HG03439 (cell line): ENCODE measurements at regions not wholly inside any gene's neighbourhood (a gene's known extent, or its start where the extent isn't known, plus 50 kb on each side); places are given as distances from the start of the nearest gene placed in this dataset.

Source experiments
- ATAC-seq: cut with Tn5 transposase; IDR thresholded peaks from one replicate; pipeline ENCODE4 v1.9.1; 2021; ENCODE audit warnings: mild to moderate bottlenecking, moderate library complexity; ENCODE audit not compliant: unreplicated experiment

GRCh38 chr2:215772634-215773563 is 240.5 kb downstream of the MREG start:
- ATAC-seq: no peak

DNA sequence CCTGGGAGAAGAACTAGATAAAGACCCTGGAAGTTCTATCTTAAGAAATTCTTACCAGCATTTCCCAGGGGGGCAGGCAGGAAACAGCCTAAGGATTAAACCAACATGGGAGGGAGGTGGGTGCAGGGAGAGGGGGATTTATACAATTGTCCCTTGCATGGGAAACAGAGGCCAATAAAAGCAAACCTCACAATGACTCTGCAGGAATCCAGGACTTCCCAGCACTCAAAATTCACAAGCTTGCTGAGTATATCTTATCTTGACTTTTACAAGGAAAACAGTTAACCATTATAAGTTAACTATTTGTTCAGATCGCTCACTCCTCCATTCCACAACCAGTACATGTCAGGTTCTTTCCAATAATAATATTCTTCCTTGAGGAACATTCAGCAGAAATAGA is 241.3 kb downstream of the MREG start:
- no peak for ATAC-seq

DNA sequence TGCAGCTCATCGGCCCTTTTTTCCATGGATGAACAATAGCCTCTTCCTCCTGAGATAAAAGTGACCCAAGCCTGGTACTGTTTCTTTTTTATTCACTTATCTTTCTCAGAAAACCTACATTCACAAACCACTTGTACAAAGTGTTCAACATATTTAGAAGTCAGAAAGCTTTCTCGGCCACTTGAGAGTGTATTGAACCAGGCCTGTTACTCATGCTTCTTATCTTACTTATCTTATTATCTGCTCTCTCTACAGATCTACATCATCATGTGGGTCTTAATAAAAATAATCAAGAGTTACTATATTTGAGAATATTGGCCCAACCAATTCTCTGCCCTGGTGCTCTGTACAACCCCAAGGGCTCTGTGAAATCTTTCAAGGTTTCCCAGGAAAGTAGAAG is 242.1 kb downstream of the MREG start:
- no peak for ATAC-seq

DNA sequence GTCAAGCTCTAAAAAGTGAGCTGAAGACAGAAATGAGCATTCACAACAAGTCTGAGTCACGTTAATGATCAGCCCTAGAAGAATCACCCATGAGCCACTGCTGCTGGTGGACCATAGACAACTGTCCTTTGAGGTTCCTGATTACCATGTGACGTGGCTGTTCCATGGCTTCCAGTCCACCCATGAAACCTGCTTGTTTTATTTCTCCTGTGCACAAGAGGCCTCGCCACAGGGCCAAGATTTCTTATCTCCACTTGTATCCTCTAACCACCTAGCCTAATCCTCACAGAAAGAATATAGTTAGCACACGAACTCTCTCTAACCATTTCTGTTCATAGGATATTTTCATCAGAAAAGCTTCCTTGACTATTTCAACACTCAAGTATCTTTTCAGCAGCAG is 242.7 kb downstream of the MREG start:
- no peak for ATAC-seq

DNA sequence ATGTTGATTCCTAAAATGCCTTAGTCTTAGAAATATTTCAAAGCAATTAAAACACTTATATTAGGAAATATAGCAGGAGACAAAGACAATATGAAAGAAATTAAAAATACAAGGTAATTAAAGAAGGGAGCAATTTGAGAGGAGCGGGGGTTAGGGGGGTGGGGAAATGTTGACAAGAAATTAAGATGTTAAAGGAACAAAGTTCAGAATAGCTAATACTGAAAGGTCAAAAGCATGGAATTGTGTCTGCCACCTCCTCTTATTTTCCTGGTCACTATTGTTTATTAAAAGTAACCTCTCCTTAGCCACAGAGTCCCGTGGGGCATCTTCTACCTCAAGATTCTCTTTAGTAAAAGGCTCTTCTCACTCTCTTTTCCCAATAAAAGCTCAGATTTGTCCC is 244.1 kb downstream of the MREG start:
- ATAC-seq: no peak

DNA sequence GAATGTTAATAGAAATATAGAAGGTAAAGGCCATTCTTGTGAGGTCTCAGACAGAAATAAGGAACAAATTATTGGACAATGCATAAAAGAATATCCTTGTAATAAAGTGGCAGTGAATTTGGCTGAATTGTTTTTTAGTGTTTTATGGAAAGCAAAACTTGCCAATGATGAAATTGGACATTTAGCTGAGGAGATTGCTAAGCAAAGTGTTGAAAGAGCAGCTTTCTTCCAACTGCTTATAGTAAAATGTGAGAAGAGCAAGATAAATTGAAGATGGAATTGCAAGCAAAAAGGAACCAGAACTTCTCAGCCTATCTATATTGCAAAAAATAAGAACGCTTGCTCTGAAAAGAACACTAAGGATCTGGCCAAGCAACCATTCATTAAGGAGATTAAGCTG is 245.7 kb downstream of the MREG start:
- no peak for ATAC-seq

DNA sequence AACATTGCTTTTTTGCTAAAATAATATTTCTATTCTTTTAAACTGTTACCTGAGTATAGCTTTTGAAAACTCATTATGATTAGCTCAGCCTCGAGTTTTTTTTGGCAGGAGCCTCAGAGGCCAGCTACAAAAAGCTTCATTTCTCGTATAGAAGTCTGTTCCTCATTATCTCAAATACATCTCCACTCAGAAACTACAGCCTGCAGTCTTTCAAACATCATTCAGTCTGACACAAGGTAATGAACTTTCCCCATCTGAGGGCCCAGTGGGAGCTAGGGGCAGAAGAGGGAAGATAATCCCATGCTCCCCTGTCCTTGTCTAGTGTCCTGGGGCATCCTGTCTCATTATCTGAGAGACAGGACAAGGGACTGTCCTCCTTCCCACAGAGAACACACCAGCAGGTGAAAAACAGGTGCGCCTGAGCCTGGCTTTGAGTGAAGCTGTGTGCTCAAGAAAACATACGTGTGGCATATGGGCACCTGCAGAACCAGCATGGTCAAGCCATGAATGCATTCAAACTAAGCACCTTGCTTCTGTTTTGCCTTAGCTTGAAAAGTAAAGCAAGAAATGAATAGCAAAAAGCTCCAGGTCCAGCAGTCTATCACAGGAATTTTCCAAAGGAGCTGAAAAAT is 247.5 kb downstream of the MREG start:
- ATAC-seq: no peak

GRCh38 chr2:215764441-215765048 is 248.8 kb downstream of the MREG start:
- ATAC-seq: no peak

DNA sequence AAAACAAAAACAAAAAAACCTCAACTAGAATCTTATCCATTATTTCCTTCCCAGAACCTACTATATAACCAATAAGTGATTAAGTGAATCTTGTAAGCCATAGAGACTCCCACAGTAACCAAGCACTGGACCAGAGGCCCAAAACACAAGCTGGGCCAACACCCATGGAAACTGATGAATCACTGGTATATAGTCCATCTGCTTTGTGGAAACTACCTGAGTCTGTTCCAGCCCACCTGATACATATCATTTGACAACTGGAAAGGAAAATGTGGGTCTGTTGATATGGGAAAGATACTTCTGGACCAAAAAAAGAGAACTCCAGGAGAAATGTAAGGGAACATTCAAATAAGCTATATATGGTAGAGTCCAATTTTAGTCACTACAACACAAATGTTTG is 252.8 kb downstream of the MREG start:
- ATAC-seq: no peak

DNA sequence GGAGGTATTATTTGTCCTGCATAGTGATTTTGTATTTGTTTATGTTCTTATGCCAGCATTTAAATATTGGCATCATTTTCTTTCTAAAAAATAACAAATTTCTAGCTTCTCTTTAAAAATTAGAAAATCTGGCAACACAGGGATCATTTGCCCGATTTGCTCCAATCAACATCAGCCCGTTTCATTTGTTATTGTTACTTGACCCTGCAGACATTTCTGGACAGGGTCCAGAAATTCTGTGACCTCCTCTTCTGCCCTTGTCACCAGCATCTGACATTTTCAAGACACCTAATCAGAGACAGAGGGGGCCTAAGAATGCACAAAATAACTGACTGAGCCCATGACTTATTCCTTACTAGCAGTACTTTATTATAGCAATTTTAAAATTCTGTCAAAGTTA is 253.3 kb downstream of the MREG start:
- no peak for ATAC-seq

- ATAC-seq: no peak
Measured at GRCh38 chr2:215758691-215759090, 254.7 kb downstream of the MREG start.

- ATAC-seq: no peak
Measured at GRCh38 chr2:215756346-215756730, 257.0 kb downstream of the MREG start.

DNA sequence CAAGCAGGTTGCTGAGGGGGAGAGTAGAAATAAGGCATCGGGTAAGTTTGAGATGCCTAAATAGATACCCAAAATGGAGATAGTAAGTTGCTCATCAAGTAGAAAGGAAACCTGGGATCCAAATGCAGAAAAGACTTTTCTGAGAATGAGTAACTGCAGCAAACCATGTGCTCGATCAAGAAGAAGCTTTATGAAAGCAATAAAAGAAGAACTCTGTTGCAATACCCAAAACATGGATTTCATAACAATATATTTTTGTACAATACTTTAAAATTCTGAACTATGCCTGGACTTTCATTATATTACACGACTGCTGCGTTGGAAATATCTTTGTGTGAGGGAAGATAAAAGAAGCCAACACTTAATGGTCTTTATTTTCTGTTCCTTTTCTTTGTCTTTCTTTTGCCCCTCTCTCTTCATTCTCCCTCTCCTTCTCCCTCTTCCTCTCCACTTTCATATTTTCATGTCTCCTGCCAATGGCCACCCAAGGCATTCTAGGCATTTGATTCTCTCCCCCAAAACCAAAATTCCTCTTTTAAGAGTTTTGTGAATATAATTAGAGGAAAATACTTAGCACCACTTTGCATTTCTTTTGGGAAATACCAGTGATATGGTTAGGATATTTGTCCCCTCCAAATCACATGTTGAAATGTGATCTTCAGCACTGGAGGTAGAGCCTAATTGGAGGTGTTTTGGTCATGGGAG is 257.6 kb downstream of the MREG start:
- no peak for ATAC-seq

GRCh38 chr2:215754546-215754945 is 258.8 kb downstream of the MREG start:
- ATAC-seq: no peak

DNA sequence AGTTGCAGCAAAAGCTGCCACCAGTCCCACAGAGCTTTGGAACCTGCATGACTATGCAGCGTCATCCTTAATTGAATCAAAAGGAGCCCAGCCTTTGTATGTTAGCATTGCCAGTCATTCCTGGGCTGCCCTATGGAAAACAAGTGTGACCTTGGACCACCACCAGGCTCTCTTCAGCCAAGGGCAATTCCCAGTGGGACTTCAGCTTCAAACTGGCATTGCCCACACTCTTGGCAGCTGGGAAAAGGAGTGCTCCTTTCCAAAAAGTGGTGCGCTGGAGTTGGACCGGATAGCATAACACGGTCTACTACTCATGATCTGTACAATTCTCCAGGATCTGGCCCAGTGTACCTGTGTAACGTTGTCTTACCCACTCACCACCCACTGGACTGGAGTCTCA is 259.5 kb downstream of the MREG start:
- ATAC-seq: no peak

GRCh38 chr2:215752991-215753390 is 260.4 kb downstream of the MREG start:
- no peak for ATAC-seq

DNA sequence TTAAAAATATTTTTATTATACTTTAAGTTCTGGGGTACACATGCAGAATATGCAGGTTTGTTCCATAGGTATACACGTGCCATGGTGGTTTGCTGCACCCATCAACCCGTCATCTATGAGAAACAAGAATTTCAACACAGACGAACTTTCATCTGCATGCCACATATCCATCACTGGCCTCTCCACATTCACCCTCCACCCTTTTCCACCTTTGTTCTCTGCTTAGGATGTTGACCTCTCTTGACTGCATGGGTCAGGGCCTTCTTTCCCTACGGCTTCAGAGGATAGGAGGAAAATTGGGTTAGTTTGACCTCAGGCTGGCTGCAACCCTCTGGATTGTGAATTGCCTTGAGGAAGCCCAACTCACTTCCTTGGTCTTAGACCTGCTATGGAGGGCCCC is 260.9 kb downstream of the MREG start:
- ATAC-seq: no peak

GRCh38 chr2:215751911-215752272 is 261.5 kb downstream of the MREG start:
- ATAC-seq: no peak

DNA sequence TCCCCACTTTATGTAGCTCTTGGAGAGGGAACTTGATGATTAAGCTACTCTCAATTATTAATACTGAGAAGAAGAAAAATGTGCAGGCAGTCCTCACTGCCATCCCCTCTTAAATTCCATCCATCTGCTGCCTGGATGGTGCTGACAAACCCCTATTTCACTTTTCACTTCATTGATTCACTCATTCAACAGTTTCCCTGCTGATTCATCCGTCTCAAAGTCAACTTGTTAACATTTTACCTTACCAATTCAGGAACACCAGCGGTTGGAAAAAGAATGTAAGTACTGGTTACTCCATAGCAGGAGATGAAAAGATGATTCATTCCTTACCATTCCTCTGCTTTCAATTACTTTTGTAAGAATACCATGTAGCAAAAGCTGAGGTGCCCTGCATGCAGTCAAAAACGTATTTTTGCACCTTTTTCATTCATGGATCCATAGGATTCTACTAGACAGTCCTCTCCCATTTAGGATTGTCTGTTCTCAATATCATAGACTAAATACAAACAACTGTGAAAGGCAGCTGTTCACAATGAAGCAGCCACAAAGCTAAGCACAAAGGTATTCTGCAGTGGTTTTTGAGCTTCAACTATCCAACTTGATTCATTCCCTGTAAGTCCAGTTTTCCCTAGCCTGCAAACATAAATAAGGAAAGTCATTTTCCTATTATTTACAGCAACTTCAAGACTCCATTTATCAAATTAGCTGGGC is 262.0 kb downstream of the MREG start:
- ATAC-seq: no peak

DNA sequence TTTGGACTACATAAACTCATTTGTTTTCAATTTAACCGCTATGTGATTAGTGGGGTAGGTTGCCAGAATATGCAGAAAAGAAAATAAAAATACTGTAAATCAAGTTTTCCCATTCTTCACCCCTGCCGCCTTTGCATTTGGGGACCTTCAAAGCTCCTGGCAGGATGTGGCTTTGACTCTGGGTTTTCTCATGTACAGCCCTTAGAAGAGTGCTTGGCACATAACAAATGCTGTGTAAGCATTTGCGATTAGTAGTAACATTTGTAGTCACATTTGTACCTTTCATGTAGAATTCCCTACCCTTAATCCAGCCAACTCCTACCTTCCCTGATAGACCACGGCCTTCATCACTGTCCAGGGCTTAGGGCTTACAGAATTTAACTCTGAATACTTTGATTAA is 262.6 kb downstream of the MREG start:
- no peak for ATAC-seq
